Neural progenitor cell (in vitro differentiated cells): ENCODE measurements at regions not wholly inside any gene's neighbourhood (a gene's known extent, or its start where the extent isn't known, plus 50 kb on each side); places are given as distances from the start of the nearest gene placed in this dataset.

ENCODE experiments used
- DNase-seq: peaks from one replicate; pipeline ENCODE4 v3.0.0-alpha.2; 2016; ENCODE audit warnings: low spot score
- H2AFZ ChIP-seq: fragments of 200-600 bp; sonication (generic); replicated peaks from 2 replicates; pipeline ENCODE4 v1.6.1; 2016; ENCODE audit warnings: antibody characterized with exemption
- H3F3A ChIP-seq: fragments of 200-600 bp; sonication (generic); 2 replicates; pipeline ENCODE4 v1.6.1; 2016; ENCODE audit warnings: antibody characterized with exemption, low read depth
- H3K27ac ChIP-seq: fragments of 200-600 bp; sonication (generic); 2 replicates; pipeline ENCODE4 v1.5.1; 2016; ENCODE audit warnings: mild to moderate bottlenecking
- H3K27me3 ChIP-seq: fragments of 200-600 bp; sonication (generic); 2 replicates; pipeline ENCODE4 v1.6.1; 2016; ENCODE audit warnings: mild to moderate bottlenecking, moderate library complexity
- H3K36me3 ChIP-seq: fragments of 200-600 bp; sonication (generic); 2 replicates; pipeline ENCODE4 v1.5.1; 2016
- H3K4me1 ChIP-seq: fragments of 200-600 bp; sonication (generic); 2 replicates; pipeline ENCODE4 v1.6.1; 2016; ENCODE audit warnings: mixed run types
- H3K4me2 ChIP-seq: fragments of 200-600 bp; sonication (generic); 2 replicates; pipeline ENCODE4 v1.6.1; 2016
- H3K4me3 ChIP-seq: fragments of 200-600 bp; sonication (generic); 2 replicates; pipeline ENCODE4 v1.5.1; 2016
- H3K79me2 ChIP-seq: fragments of 200-600 bp; sonication (generic); 2 replicates; pipeline ENCODE4 v1.6.1; 2016; ENCODE audit warnings: low read depth
- H3K9ac ChIP-seq: fragments of 200-600 bp; sonication (generic); 2 replicates; pipeline ENCODE4 v1.6.1; 2016
- H3K9me3 ChIP-seq: fragments of 200-600 bp; sonication (generic); 2 replicates; pipeline ENCODE4 v1.5.1; 2016; ENCODE audit warnings: low read depth
- H4K20me1 ChIP-seq: fragments of 200-600 bp; sonication (generic); 2 replicates; pipeline ENCODE4 v1.6.1; 2016; ENCODE audit warnings: low read depth
- H3K27ac Mint-ChIP-seq: 3 replicates; pipeline ENCODE4 v1.8.0; 2021; ENCODE audit warnings: mixed read lengths
- H3K27me3 Mint-ChIP-seq: 2 replicates; pipeline ENCODE4 v1.8.0; 2022; ENCODE audit warnings: low read depth, mild to moderate bottlenecking, inconsistent platforms, moderate library complexity, mixed read lengths; ENCODE audit not compliant: insufficient read depth
- H3K36me3 Mint-ChIP-seq: 3 replicates; pipeline ENCODE4 v1.8.0; 2021; ENCODE audit warnings: mixed read lengths
- H3K4me1 Mint-ChIP-seq: 3 replicates; pipeline ENCODE4 v1.8.0; 2021; ENCODE audit warnings: mixed read lengths
- H3K4me3 Mint-ChIP-seq: 3 replicates; pipeline ENCODE4 v1.8.0; 2021; ENCODE audit warnings: mild to moderate bottlenecking, moderate library complexity, mixed read lengths
- H3K9me3 Mint-ChIP-seq: 3 replicates; pipeline ENCODE4 v1.8.0; 2020; ENCODE audit warnings: mixed read lengths
- CTCF ChIP-seq: fragments of 200-600 bp; sonication (generic); IDR thresholded peaks from 2 replicates; pipeline ENCODE4 v1.5.1; 2017; ENCODE audit warnings: antibody characterized with exemption, mild to moderate bottlenecking
- EZH2 ChIP-seq: fragments of 200-600 bp; sonication (generic); IDR thresholded peaks from 2 replicates; pipeline ENCODE4 v1.6.1; 2017; ENCODE audit warnings: antibody characterized with exemption, mild to moderate bottlenecking, moderate library complexity
- EZH2phosphoT487 ChIP-seq: fragments of 200-600 bp; sonication (generic); IDR thresholded peaks from 2 replicates; pipeline ENCODE4 v1.6.1; 2017; ENCODE audit warnings: antibody characterized with exemption

DNA sequence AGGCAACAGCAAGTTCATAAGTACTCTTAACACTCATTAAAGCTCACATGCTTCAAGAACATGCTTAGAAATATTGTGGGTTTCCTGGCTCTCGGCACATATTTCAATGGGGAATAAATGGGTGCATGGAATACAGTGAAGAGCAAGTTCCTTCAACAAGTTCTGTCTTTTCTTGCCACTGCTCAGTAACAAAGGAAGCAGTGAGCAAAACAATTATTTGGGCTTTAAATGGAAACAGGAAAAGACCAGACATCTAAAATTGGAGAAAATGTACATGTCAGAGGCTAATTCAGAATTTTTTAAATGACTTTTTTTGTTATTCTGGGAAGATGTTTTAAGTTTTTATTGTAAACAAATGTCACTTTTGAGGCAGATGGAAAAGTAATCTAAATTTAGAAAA is 478.7 kb downstream of the SETD4 start:
- H3K4me3 Mint-ChIP-seq, result no peak overlapping the region
- no peaks in the 10 kb centered on the region for H3K79me2 ChIP-seq
- DNase-seq, result no peak

GRCh38 chr21:35579520-35580293 is 480.6 kb downstream of the SETD4 start:
- H3K4me2 ChIP-seq, result no peak overlapping the region
- H4K20me1 ChIP-seq, result no peaks in the 10 kb centered on the region
- no peaks in the 10 kb centered on the region for H3F3A ChIP-seq
- no peaks in the 10 kb centered on the region for H3K79me2 ChIP-seq
- no peak overlapping the region for H3K4me3 ChIP-seq
- no peak overlapping the region for H2AFZ ChIP-seq
- no peaks in the 10 kb centered on the region for H3K9me3 ChIP-seq
- Mint-ChIP-seq H3K27ac (no peak overlapping the region), H3K27me3 (peaks cover 6% of the 10 kb centered on the region), H3K4me1 (peaks cover 6% of the 10 kb centered on the region), H3K36me3 (no peaks in the 10 kb centered on the region), H3K4me3 (no peak overlapping the region), H3K9me3 (no peaks in the 10 kb centered on the region)
- H3K4me1 ChIP-seq, result no peaks in the 10 kb centered on the region
- DNase-seq, result no peak
- H3K9ac ChIP-seq, result no peak overlapping the region
- no peak overlapping the region for H3K27ac ChIP-seq
- H3K27me3 ChIP-seq, result no peaks in the 10 kb centered on the region
- H3K36me3 ChIP-seq, result no peaks in the 10 kb centered on the region
- no peak for TF ChIP-seq CTCF
- TF ChIP-seq EZH2, result no peak
- TF ChIP-seq EZH2phosphoT487, result no peak

More for the DNA sequence above, 478.7 kb downstream of the SETD4 start:
- Histone ChIP-seq H3K27ac (no peak overlapping the region), H3K4me3 (no peak overlapping the region), H2AFZ (no peak overlapping the region), H4K20me1 (no peaks in the 10 kb centered on the region), H3K27me3 (no peaks in the 10 kb centered on the region), H3F3A (no peaks in the 10 kb centered on the region), H3K36me3 (no peaks in the 10 kb centered on the region), H3K9me3 (no peaks in the 10 kb centered on the region), H3K4me2 (no peak overlapping the region), H3K9ac (no peak overlapping the region), H3K4me1 (no peaks in the 10 kb centered on the region)
- H3K27me3 Mint-ChIP-seq, result peaks cover 6% of the 10 kb centered on the region
- H3K36me3 Mint-ChIP-seq, result no peaks in the 10 kb centered on the region
- H3K27ac Mint-ChIP-seq, result no peak overlapping the region
- no peaks in the 10 kb centered on the region for H3K9me3 Mint-ChIP-seq
- no peak for TF ChIP-seq CTCF
- no peak for TF ChIP-seq EZH2
- no peak for TF ChIP-seq EZH2phosphoT487
- H3K4me1 Mint-ChIP-seq, result peaks cover 6% of the 10 kb centered on the region

GRCh38 chr21:35578831-35579471 is 481.4 kb downstream of the SETD4 start:
- Histone ChIP-seq H3K27ac (no peak overlapping the region), H3K4me2 (no peak overlapping the region), H3K36me3 (no peaks in the 10 kb centered on the region), H4K20me1 (no peaks in the 10 kb centered on the region), H3F3A (no peaks in the 10 kb centered on the region), H3K4me1 (no peaks in the 10 kb centered on the region), H3K27me3 (no peaks in the 10 kb centered on the region), H3K9ac (no peak overlapping the region), H3K79me2 (no peaks in the 10 kb centered on the region), H3K9me3 (no peaks in the 10 kb centered on the region), H3K4me3 (no peak overlapping the region), H2AFZ (no peak overlapping the region)
- peaks cover 6% of the 10 kb centered on the region for H3K27me3 Mint-ChIP-seq
- no peak for TF ChIP-seq EZH2
- TF ChIP-seq CTCF, result no peak
- no peak for TF ChIP-seq EZH2phosphoT487
- no peak overlapping the region for H3K4me3 Mint-ChIP-seq
- peaks cover 6% of the 10 kb centered on the region for H3K4me1 Mint-ChIP-seq
- DNase-seq, result no peak
- no peaks in the 10 kb centered on the region for H3K36me3 Mint-ChIP-seq
- no peaks in the 10 kb centered on the region for H3K9me3 Mint-ChIP-seq
- H3K27ac Mint-ChIP-seq, result no peak overlapping the region
